Mesenchymal stem cell (in vitro differentiated cells and primary cell): ENCODE measurements at regions not wholly inside any gene's neighbourhood (a gene's known extent, or its start where the extent isn't known, plus 50 kb on each side); places are given as distances from the start of the nearest gene placed in this dataset.
"Not testable (repeated sequence)": the region's sequence is repeated elsewhere in the genome, so short reads cannot be mapped to it uniquely, and the experiment has no call there.

ENCODE experiments used
- DNase-seq: peaks from one replicate; pipeline ENCODE4 v3.0.0-alpha.2; 2013
- H2AFZ ChIP-seq: one replicate; pipeline ENCODE4 v1.6.1; 2013; ENCODE audit warnings: low read depth, mild to moderate bottlenecking, control low read depth, inconsistent platforms, low read length, moderate library complexity
- H2AK5ac ChIP-seq: 2 replicates; pipeline ENCODE4 v1.6.1; 2013; ENCODE audit warnings: low read length, moderate library complexity, mild to moderate bottlenecking, inconsistent platforms; ENCODE audit not compliant: severe bottlenecking
- H2BK120ac ChIP-seq: one replicate; pipeline ENCODE4 v1.6.1; 2013; ENCODE audit warnings: low read depth, mild to moderate bottlenecking, inconsistent platforms, low read length, moderate library complexity
- H2BK12ac ChIP-seq, 2 experiments: one replicate each; pipeline ENCODE4 v1.6.1; 2013; ENCODE audit warnings: inconsistent platforms in 2 of 2, low read length in 2 of 2, mild to moderate bottlenecking in 2 of 2, moderate library complexity in 2 of 2, control low read depth in 1 of 2
- H2BK15ac ChIP-seq: one replicate; pipeline ENCODE4 v1.6.1; 2013; ENCODE audit warnings: mild to moderate bottlenecking, low read depth, inconsistent platforms; ENCODE audit not compliant: poor library complexity, severe bottlenecking
- H2BK5ac ChIP-seq: 2 replicates; pipeline ENCODE4 v1.6.1; 2013; ENCODE audit warnings: low read depth, mild to moderate bottlenecking, low read length, control low read depth, inconsistent platforms; ENCODE audit not compliant: poor library complexity, severe bottlenecking
- H3K14ac ChIP-seq, 2 experiments: one replicate each; pipeline ENCODE4 v1.6.1; 2013; ENCODE audit warnings: inconsistent platforms in 2 of 2, low read length in 2 of 2, control low read depth in 1 of 2, mild to moderate bottlenecking in 1 of 2, moderate library complexity in 1 of 2
- H3K18ac ChIP-seq, 2 experiments: one replicate each; pipeline ENCODE4 v1.6.1; 2013; ENCODE audit warnings: inconsistent platforms in 2 of 2, low read length in 2 of 2, control low read depth in 1 of 2, low read depth in 1 of 2, mild to moderate bottlenecking in 1 of 2
- H3K23ac ChIP-seq, 2 experiments: one replicate each; pipeline ENCODE4 v1.6.1; 2013; ENCODE audit warnings: inconsistent platforms in 2 of 2, low read length in 2 of 2, mild to moderate bottlenecking in 2 of 2, moderate library complexity in 2 of 2, control low read depth in 1 of 2
- H3K27ac ChIP-seq: 2 replicates; pipeline ENCODE4 v1.5.1; 2013; ENCODE audit warnings: mild to moderate bottlenecking, moderate library complexity, low read length, control low read depth, inconsistent platforms; ENCODE audit not compliant: poor library complexity, severe bottlenecking
- H3K27me3 ChIP-seq, 2 experiments: 2 replicates each; pipeline versions ENCODE4 v1.6.1 to v1.7.0; 2013; ENCODE audit warnings: low read length in 2 of 2, mild to moderate bottlenecking in 2 of 2, moderate library complexity in 2 of 2, control low read depth in 1 of 2, inconsistent platforms in 1 of 2; ENCODE audit not compliant: control insufficient read depth in 1 of 2, insufficient read depth in 1 of 2
- H3K36me3 ChIP-seq, 2 experiments: 2 replicates each; pipeline versions ENCODE4 v1.6.1 to v1.7.0; 2013; ENCODE audit warnings: low read length in 2 of 2, control low read depth in 1 of 2, inconsistent platforms in 1 of 2, low read depth in 1 of 2, mild to moderate bottlenecking in 1 of 2; ENCODE audit not compliant: insufficient read depth in 2 of 2, control insufficient read depth in 1 of 2
- H3K4ac ChIP-seq, 2 experiments: one replicate each; pipeline ENCODE4 v1.6.1; 2013; ENCODE audit warnings: inconsistent platforms in 2 of 2, low read length in 2 of 2, mild to moderate bottlenecking in 2 of 2, moderate library complexity in 2 of 2, control low read depth in 1 of 2, low read depth in 1 of 2
- H3K4me1 ChIP-seq: 2 replicates; pipeline ENCODE4 v1.6.1; 2013; ENCODE audit warnings: low read depth, low read length, control low read depth; ENCODE audit not compliant: control insufficient read depth, insufficient read depth
- H3K4me2 ChIP-seq: 2 replicates; pipeline ENCODE4 v1.6.1; 2013; ENCODE audit warnings: low read length, mild to moderate bottlenecking, inconsistent platforms; ENCODE audit not compliant: poor library complexity, severe bottlenecking
- H3K4me3 ChIP-seq, 2 experiments: 2 replicates each; pipeline versions ENCODE4 v1.5.1 to v1.7.0; 2013; ENCODE audit warnings: low read length in 2 of 2, mild to moderate bottlenecking in 2 of 2, control low read depth in 1 of 2, low read depth in 1 of 2; ENCODE audit not compliant: insufficient read depth in 1 of 2
- H3K79me1 ChIP-seq: replicated peaks from 2 replicates; pipeline ENCODE4 v1.6.1; 2013; ENCODE audit warnings: mild to moderate bottlenecking, control low read depth, low read length, inconsistent platforms; ENCODE audit not compliant: poor library complexity, severe bottlenecking
- H3K9ac ChIP-seq: 2 replicates; pipeline ENCODE4 v1.7.0; 2013; ENCODE audit warnings: mild to moderate bottlenecking, low read length, moderate library complexity
- H3K9me3 ChIP-seq: 2 replicates; pipeline ENCODE4 v1.7.0; 2013; ENCODE audit warnings: mild to moderate bottlenecking, low read length; ENCODE audit not compliant: control insufficient read depth
- H4K8ac ChIP-seq: one replicate; pipeline ENCODE4 v1.6.1; 2013; ENCODE audit warnings: inconsistent platforms, mild to moderate bottlenecking, low read length, moderate library complexity
- H4K91ac ChIP-seq: one replicate; pipeline ENCODE4 v1.6.1; 2013; ENCODE audit warnings: mild to moderate bottlenecking, low read length, inconsistent platforms
- WGBS: methylation state at CpG from one replicate; pipeline ENCODE4 v1.1.7; 2013; ENCODE audit warnings: mixed read lengths; 5-methylcytosine and 5-hydroxymethylcytosine counted together

DNA sequence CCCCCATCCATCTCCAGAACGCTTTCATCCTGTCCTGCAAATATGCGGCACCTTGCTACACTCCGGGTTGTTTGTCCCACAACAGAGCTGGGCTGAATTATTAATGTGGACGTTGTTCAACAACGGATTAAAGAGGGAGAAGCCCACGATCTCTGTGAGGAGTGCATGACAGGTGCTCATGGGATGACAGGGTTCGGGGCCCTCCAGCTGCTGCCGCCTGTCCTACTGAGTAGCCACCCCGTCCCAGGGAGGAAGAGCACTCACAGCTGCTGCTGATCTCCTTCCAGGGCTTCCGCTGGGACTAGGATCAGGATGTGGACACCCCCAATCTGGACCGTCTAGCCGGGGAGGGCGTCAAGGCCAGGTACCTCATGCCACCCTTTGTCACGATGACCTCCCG, 121.0 kb upstream of the ROPN1B start:
- H2AK5ac ChIP-seq, H3K36me3 ChIP-seq, H3K9ac ChIP-seq, DNase-seq, H3K18ac ChIP-seq, H2AFZ ChIP-seq, H3K4me2 ChIP-seq, H3K14ac ChIP-seq, H2BK15ac ChIP-seq, H3K27ac ChIP-seq, H2BK5ac ChIP-seq, H4K8ac ChIP-seq, H3K4me3 ChIP-seq, H2BK120ac ChIP-seq, H3K9me3 ChIP-seq, H3K27me3 ChIP-seq, H3K4ac ChIP-seq, H4K91ac ChIP-seq, H3K79me1 ChIP-seq, H2BK12ac ChIP-seq, H3K23ac ChIP-seq, H3K4me1 ChIP-seq: not testable (repeated sequence)
- WGBS = 97% methylated on average over 14 of the region's 15 CpGs

DNA sequence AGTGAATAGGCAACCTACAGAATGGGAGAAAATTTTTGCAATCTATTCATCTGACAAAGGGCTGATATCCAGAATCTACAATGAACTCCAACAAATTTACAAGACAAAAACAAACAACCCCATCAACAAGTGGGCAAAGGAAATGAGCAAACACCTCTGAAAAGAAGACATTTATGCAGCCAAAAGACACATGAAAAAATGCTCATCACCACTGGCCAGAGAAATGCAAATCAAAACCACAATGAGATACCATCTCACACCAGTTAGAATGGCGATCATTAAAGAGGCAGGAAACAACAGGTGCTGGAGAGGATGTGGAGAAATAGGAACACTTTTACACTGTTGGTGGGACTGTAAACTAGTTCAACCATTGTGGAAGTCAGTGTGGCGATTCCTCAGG, 114.0 kb upstream of the ROPN1B start:
- no CpG with 5 or more reads among the region's 2 CpGs for WGBS

DNA sequence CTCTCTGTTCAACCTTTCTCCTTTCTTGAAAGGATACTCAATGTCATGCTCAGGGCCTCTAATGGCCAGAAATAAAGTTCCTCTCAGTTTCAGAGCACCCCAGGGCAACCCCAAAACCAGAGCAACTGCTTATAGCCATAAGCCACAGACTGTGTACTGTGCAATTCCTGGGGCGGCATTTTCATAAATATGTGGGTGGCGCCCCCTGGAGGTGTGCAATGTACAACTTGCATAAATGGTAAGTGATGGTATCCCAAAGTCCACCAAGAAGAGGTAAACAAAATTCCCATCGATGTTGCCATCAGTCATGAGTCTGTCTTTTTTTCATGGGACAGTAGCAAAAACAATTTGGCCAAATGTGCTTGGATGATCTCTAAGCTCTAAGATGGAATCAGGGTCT, 108.4 kb upstream of the ROPN1B start:
- not testable (repeated sequence) for H3K4me3 ChIP-seq, H4K91ac ChIP-seq, H3K9me3 ChIP-seq, H3K79me1 ChIP-seq, H2AFZ ChIP-seq, H3K4me2 ChIP-seq, H3K4ac ChIP-seq, H3K36me3 ChIP-seq, H2BK120ac ChIP-seq, H2BK15ac ChIP-seq, H3K18ac ChIP-seq, H3K27ac ChIP-seq, H2BK12ac ChIP-seq, H3K14ac ChIP-seq, H3K4me1 ChIP-seq, H3K9ac ChIP-seq, H2BK5ac ChIP-seq, H4K8ac ChIP-seq, H2AK5ac ChIP-seq, DNase-seq, H3K23ac ChIP-seq, H3K27me3 ChIP-seq
- 88% methylated on average over 3 of the region's 3 CpGs for WGBS

More for the DNA sequence above, 114.0 kb upstream of the ROPN1B start:
- not testable (repeated sequence) for H3K36me3 ChIP-seq, H3K79me1 ChIP-seq, H2BK5ac ChIP-seq, H3K4me2 ChIP-seq, H3K4me3 ChIP-seq, H2BK12ac ChIP-seq, H3K27ac ChIP-seq, H2BK120ac ChIP-seq, H3K27me3 ChIP-seq, H3K9me3 ChIP-seq, H3K18ac ChIP-seq, H2AK5ac ChIP-seq, H3K23ac ChIP-seq, H2BK15ac ChIP-seq, H2AFZ ChIP-seq, H3K4me1 ChIP-seq, H3K4ac ChIP-seq, H3K9ac ChIP-seq, H3K14ac ChIP-seq, H4K91ac ChIP-seq, H4K8ac ChIP-seq, DNase-seq

DNA sequence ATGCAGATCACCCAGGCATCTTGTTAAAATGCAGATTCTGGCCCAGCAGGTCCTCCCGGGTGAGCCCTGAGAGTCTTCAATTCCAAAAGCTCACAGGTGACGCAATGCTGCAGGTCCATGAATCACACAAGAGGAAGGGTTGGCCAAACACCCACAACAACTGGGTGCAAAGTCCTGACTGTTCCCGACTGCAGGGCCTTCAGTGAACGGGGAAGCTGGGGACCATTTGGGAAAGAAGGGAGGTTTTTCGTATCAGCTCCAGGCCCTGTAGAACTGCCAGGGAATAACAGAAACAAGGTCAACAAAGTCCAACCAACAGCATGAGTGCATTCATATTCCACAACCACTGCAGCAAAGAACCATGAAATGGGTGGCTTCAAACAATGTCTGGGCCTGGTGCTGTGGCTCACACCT, 106.1 kb upstream of the ROPN1B start:
- not testable (repeated sequence) for H3K79me1 ChIP-seq, H3K9ac ChIP-seq, H3K18ac ChIP-seq, H2AK5ac ChIP-seq, H3K27ac ChIP-seq, H2AFZ ChIP-seq, H2BK15ac ChIP-seq, H2BK5ac ChIP-seq, H2BK120ac ChIP-seq, H3K14ac ChIP-seq, H3K4ac ChIP-seq, H3K4me1 ChIP-seq, H3K4me2 ChIP-seq, H4K8ac ChIP-seq, H3K23ac ChIP-seq, H3K9me3 ChIP-seq, H2BK12ac ChIP-seq, H3K4me3 ChIP-seq, H4K91ac ChIP-seq, H3K27me3 ChIP-seq, H3K36me3 ChIP-seq, DNase-seq
- WGBS = 78% methylated on average over 3 of the region's 5 CpGs
